ENCODE measurements at regions not wholly inside any gene's neighbourhood (a gene's known extent, or its start where the extent isn't known, plus 50 kb on each side); places are given as distances from the start of the nearest gene placed in this dataset.

GRCh38 chr4:85132570-85132969 is 166.1 kb upstream of the WDFY3 start:
- TF ChIP-seq CTCF (IDR thresholded peaks at IDR 0.05; ENCODE audit: low read length): no peak
- TF ChIP-seq EZH2 (IDR thresholded peaks at IDR 0.05; ENCODE audit: borderline replicate concordance, low read length): no peak
